NT2/D1 (cell line): ENCODE measurements at regions not wholly inside any gene's neighbourhood (a gene's known extent, or its start where the extent isn't known, plus 50 kb on each side); places are given as distances from the start of the nearest gene placed in this dataset.

ENCODE experiments used
- SUZ12 ChIP-seq: IDR thresholded peaks from 2 replicates; pipeline ENCODE4 v1.6.1; 2011; ENCODE audit not compliant: insufficient read length, insufficient read depth; ENCODE audit errors: extremely low read depth
- ZNF274 ChIP-seq: IDR thresholded peaks from 2 replicates; pipeline ENCODE4 v1.6.1; 2011; ENCODE audit warnings: mild to moderate bottlenecking, low read depth, low read length

- TF ChIP-seq ZNF274 (no peak), SUZ12 (no peak)
Measured at GRCh38 chr11:107078375-107078774, 60.1 kb upstream of the GUCY1A2 start.
